ENCODE measurements at regions not wholly inside any gene's neighbourhood (a gene's known extent, or its start where the extent isn't known, plus 50 kb on each side); places are given as distances from the start of the nearest gene placed in this dataset.

- H2AFZ ChIP-seq (ENCODE audit: low read length): no peak overlapping the region
- H3K9ac ChIP-seq (ENCODE audit: insufficient read depth, low read length): no peak overlapping the region
- H3K36me3 ChIP-seq (ENCODE audit: control insufficient read depth, insufficient read depth, low read length): no peaks in the 10 kb centered on the region
Observed at GRCh38 chr13:31512331-31512730, 227.0 kb upstream of the RXFP2 start.

GRCh38 chr13:31514932-31515331 lies 224.4 kb upstream of the RXFP2 start:
- Histone ChIP-seq H3K27ac (ENCODE audit: insufficient read depth, low read length) (no peak overlapping the region), H3K4me3 (replicated peaks in 1 of 4; ENCODE audit: control extremely low read depth in 1 of 4, insufficient read depth in 1 of 4, low read depth in 3 of 4, low read length in 4 of 4) (no peak overlapping the region), H3K36me3 (ENCODE audit: control insufficient read depth, insufficient read depth, low read length) (no peaks in the 10 kb centered on the region), H3K27me3 (ENCODE audit: control insufficient read depth, insufficient read depth, low read length) (peaks cover 2% of the 10 kb centered on the region), H3K79me2 (ENCODE audit: control insufficient read depth, insufficient read depth, low read length) (no peaks in the 10 kb centered on the region), H3K9me3 (ENCODE audit: control insufficient read depth, insufficient read depth, low read depth, low read length) (no peaks in the 10 kb centered on the region), H2AFZ (ENCODE audit: low read length) (no peak overlapping the region), H3K4me2 (ENCODE audit: extremely low read depth, insufficient read depth, low read length) (no peak overlapping the region), H3K9ac (ENCODE audit: insufficient read depth, low read length) (no peak overlapping the region), H4K20me1 (ENCODE audit: control insufficient read depth, extremely low read depth, insufficient read depth, low read length) (no peaks in the 10 kb centered on the region), H3K4me1 (ENCODE audit: control insufficient read depth, extremely low read depth, insufficient read depth, low read length) (no peaks in the 10 kb centered on the region)
- no peak for DNase-seq (ENCODE audit: low read depth in 2 of 2)
- TF ChIP-seq, protein P1, sequence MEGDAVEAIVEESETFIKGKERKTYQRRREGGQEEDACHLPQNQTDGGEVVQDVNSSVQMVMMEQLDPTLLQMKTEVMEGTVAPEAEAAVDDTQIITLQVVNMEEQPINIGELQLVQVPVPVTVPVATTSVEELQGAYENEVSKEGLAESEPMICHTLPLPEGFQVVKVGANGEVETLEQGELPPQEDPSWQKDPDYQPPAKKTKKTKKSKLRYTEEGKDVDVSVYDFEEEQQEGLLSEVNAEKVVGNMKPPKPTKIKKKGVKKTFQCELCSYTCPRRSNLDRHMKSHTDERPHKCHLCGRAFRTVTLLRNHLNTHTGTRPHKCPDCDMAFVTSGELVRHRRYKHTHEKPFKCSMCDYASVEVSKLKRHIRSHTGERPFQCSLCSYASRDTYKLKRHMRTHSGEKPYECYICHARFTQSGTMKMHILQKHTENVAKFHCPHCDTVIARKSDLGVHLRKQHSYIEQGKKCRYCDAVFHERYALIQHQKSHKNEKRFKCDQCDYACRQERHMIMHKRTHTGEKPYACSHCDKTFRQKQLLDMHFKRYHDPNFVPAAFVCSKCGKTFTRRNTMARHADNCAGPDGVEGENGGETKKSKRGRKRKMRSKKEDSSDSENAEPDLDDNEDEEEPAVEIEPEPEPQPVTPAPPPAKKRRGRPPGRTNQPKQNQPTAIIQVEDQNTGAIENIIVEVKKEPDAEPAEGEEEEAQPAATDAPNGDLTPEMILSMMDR (conservative IDR thresholded peaks at IDR 0.05 in 1 of 2, IDR thresholded peaks at IDR 0.05 in 1 of 2; ENCODE audit: low read depth in 1 of 2, low read length in 2 of 2): no peak
- TF ChIP-seq EZH2 (IDR thresholded peaks at IDR 0.05; ENCODE audit: low read length, missing control alignments): no peak

More at GRCh38 chr13:31512331-31512730, 227.0 kb upstream of the RXFP2 start:
- H3K27me3 ChIP-seq (ENCODE audit: control insufficient read depth, insufficient read depth, low read length): peaks cover 3% of the 10 kb centered on the region
- H3K79me2 ChIP-seq (ENCODE audit: control insufficient read depth, insufficient read depth, low read length): no peaks in the 10 kb centered on the region
- no peak overlapping the region for H3K4me2 ChIP-seq (ENCODE audit: extremely low read depth, insufficient read depth, low read length)
- no peak for DNase-seq (ENCODE audit: low read depth in 2 of 2)
- no peak overlapping the region for H3K4me3 ChIP-seq (replicated peaks in 1 of 4; ENCODE audit: control extremely low read depth in 1 of 4, insufficient read depth in 1 of 4, low read depth in 3 of 4, low read length in 4 of 4)
- no peaks in the 10 kb centered on the region for H3K9me3 ChIP-seq (ENCODE audit: control insufficient read depth, insufficient read depth, low read depth, low read length)
- no peak overlapping the region for H3K27ac ChIP-seq (ENCODE audit: insufficient read depth, low read length)
- H3K4me1 ChIP-seq (ENCODE audit: control insufficient read depth, extremely low read depth, insufficient read depth, low read length): no peaks in the 10 kb centered on the region
- H4K20me1 ChIP-seq (ENCODE audit: control insufficient read depth, extremely low read depth, insufficient read depth, low read length): no peaks in the 10 kb centered on the region
- TF ChIP-seq, protein P1 (conservative IDR thresholded peaks at IDR 0.05 in 1 of 2, IDR thresholded peaks at IDR 0.05 in 1 of 2; ENCODE audit: low read depth in 1 of 2, low read length in 2 of 2): no peak
- no peak for TF ChIP-seq EZH2 (IDR thresholded peaks at IDR 0.05; ENCODE audit: low read length, missing control alignments)

DNA sequence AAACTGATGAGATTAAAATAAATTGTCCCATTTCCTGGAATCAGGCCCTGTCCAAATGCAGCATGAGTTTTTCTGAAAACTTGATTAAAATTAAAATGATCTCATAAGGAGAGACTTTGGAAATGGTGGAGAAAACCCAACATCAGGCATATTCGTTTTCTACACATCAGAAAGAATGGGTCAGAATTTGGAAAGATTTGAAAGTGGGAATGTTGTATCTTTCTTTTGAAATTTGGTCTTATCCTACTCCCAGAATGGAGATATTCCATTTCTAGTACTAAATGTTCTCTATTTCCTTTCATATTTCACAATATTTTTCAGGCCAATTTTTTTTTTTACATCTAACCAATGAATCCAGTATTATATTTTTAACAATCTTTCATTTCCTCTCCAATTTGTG lies 223.9 kb upstream of the RXFP2 start:
- no peak overlapping the region for H3K9ac ChIP-seq (ENCODE audit: insufficient read depth, low read length)
- TF ChIP-seq EZH2 (IDR thresholded peaks at IDR 0.05; ENCODE audit: low read length, missing control alignments): no peak
- TF ChIP-seq, protein P1 (conservative IDR thresholded peaks at IDR 0.05 in 1 of 2, IDR thresholded peaks at IDR 0.05 in 1 of 2; ENCODE audit: low read depth in 1 of 2, low read length in 2 of 2): no peak
- no peaks in the 10 kb centered on the region for H3K9me3 ChIP-seq (ENCODE audit: control insufficient read depth, insufficient read depth, low read depth, low read length)
- H3K4me1 ChIP-seq (ENCODE audit: control insufficient read depth, extremely low read depth, insufficient read depth, low read length): no peaks in the 10 kb centered on the region
- no peaks in the 10 kb centered on the region for H3K27me3 ChIP-seq (ENCODE audit: control insufficient read depth, insufficient read depth, low read length)
- H2AFZ ChIP-seq (ENCODE audit: low read length): no peak overlapping the region
- no peak overlapping the region for H3K4me3 ChIP-seq (replicated peaks in 1 of 4; ENCODE audit: control extremely low read depth in 1 of 4, insufficient read depth in 1 of 4, low read depth in 3 of 4, low read length in 4 of 4)
- no peak for DNase-seq (ENCODE audit: low read depth in 2 of 2)
- H3K27ac ChIP-seq (ENCODE audit: insufficient read depth, low read length): no peak overlapping the region
- no peaks in the 10 kb centered on the region for H3K36me3 ChIP-seq (ENCODE audit: control insufficient read depth, insufficient read depth, low read length)
- H3K79me2 ChIP-seq (ENCODE audit: control insufficient read depth, insufficient read depth, low read length): no peaks in the 10 kb centered on the region
- no peaks in the 10 kb centered on the region for H4K20me1 ChIP-seq (ENCODE audit: control insufficient read depth, extremely low read depth, insufficient read depth, low read length)
- no peak overlapping the region for H3K4me2 ChIP-seq (ENCODE audit: extremely low read depth, insufficient read depth, low read length)

Data from fibroblast of lung (primary cell).